Breast epithelium (tissue), 3 donors: ENCODE measurements at regions not wholly inside any gene's neighbourhood (a gene's known extent, or its start where the extent isn't known, plus 50 kb on each side); places are given as distances from the start of the nearest gene placed in this dataset.

ENCODE experiments used
- POLR2A ChIP-seq: fragments of 450-650 bp; IDR thresholded peaks from one replicate; pipeline ENCODE4 v1.6.1; 2016; ENCODE audit warnings: antibody characterized with exemption, mild to moderate bottlenecking, moderate library complexity
- POLR2AphosphoS5 ChIP-seq, 3 donors: sonication (generic); formaldehyde crosslinking; IDR thresholded peaks; one replicate each; pipeline ENCODE4 v1.6.1; 2017; ENCODE audit warnings: antibody characterized with exemption in 3 of 3
- TF ChIP-seq, protein P1 (sequence below), 3 donors: fragments of 450-650 bp; IDR thresholded peaks; one replicate each; pipeline ENCODE4 v1.5.1; 2016 to 2017; ENCODE audit warnings: antibody characterized with exemption in 3 of 3, mild to moderate bottlenecking in 3 of 3, moderate library complexity in 3 of 3

GRCh38 chr7:114298011-114298410 is 116.6 kb upstream of the FOXP2 start:
- TF ChIP-seq POLR2AphosphoS5 (IDR thresholded peaks at IDR 0.05): no peak
- TF ChIP-seq, protein P1, sequence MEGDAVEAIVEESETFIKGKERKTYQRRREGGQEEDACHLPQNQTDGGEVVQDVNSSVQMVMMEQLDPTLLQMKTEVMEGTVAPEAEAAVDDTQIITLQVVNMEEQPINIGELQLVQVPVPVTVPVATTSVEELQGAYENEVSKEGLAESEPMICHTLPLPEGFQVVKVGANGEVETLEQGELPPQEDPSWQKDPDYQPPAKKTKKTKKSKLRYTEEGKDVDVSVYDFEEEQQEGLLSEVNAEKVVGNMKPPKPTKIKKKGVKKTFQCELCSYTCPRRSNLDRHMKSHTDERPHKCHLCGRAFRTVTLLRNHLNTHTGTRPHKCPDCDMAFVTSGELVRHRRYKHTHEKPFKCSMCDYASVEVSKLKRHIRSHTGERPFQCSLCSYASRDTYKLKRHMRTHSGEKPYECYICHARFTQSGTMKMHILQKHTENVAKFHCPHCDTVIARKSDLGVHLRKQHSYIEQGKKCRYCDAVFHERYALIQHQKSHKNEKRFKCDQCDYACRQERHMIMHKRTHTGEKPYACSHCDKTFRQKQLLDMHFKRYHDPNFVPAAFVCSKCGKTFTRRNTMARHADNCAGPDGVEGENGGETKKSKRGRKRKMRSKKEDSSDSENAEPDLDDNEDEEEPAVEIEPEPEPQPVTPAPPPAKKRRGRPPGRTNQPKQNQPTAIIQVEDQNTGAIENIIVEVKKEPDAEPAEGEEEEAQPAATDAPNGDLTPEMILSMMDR (IDR thresholded peaks at IDR 0.05): no peak
- TF ChIP-seq POLR2A: no peak
